IPS DF 6.9 (cell line): ENCODE measurements at regions not wholly inside any gene's neighbourhood (a gene's known extent, or its start where the extent isn't known, plus 50 kb on each side); places are given as distances from the start of the nearest gene placed in this dataset.

Source experiments
- DNase-seq: peaks from one replicate; pipeline ENCODE4 v3.0.0-alpha.2; 2013; ENCODE audit warnings: low read depth, low spot score
- H3K27ac ChIP-seq: one replicate; pipeline ENCODE4 v1.5.1; 2013; ENCODE audit warnings: low read length, control low read depth
- H3K27me3 ChIP-seq: 2 replicates; pipeline ENCODE4 v1.6.1; 2013; ENCODE audit warnings: mild to moderate bottlenecking, low read length; ENCODE audit not compliant: control insufficient read depth, insufficient read depth
- H3K36me3 ChIP-seq: 2 replicates; pipeline ENCODE4 v1.6.1; 2013; ENCODE audit warnings: low read length; ENCODE audit not compliant: control insufficient read depth, insufficient read depth
- H3K4me1 ChIP-seq: 2 replicates; pipeline ENCODE4 v1.6.1; 2013; ENCODE audit warnings: low read length; ENCODE audit not compliant: control insufficient read depth, insufficient read depth
- H3K4me3 ChIP-seq: 2 replicates; pipeline ENCODE4 v1.5.1; 2013; ENCODE audit warnings: mild to moderate bottlenecking, low read length
- H3K9me3 ChIP-seq: 2 replicates; pipeline ENCODE4 v1.6.1; 2013; ENCODE audit warnings: low read length, inconsistent platforms; ENCODE audit not compliant: control insufficient read depth, insufficient read depth
- WGBS: extraction: QIAGEN DNeasy Blood & Tissue Kit; methylation state at CpG from one replicate; pipeline ENCODE4 v1.1.7; 2013; ENCODE audit warnings: mixed read lengths, missing lambda C conversion rate; ENCODE audit not compliant: insufficient read length, insufficient coverage; 5-methylcytosine and 5-hydroxymethylcytosine counted together

GRCh38 chr13:31468114-31468902 lies 268.5 kb downstream of the B3GLCT start:
- Histone ChIP-seq H3K4me3 (no peak overlapping the region), H3K27me3 (no peaks in the 10 kb centered on the region), H3K36me3 (no peaks in the 10 kb centered on the region), H3K4me1 (no peaks in the 10 kb centered on the region), H3K9me3 (no peaks in the 10 kb centered on the region), H3K27ac (no peak overlapping the region)
- no peak for DNase-seq
- no CpG with 5 or more reads among the region's 12 CpGs for WGBS

GRCh38 chr13:31469377-31469776 lies 269.6 kb downstream of the B3GLCT start:
- H3K4me3 ChIP-seq: no peak overlapping the region
- no peaks in the 10 kb centered on the region for H3K9me3 ChIP-seq
- no peak for DNase-seq
- H3K27ac ChIP-seq: no peak overlapping the region
- H3K4me1 ChIP-seq: no peaks in the 10 kb centered on the region
- H3K27me3 ChIP-seq: no peaks in the 10 kb centered on the region
- no peaks in the 10 kb centered on the region for H3K36me3 ChIP-seq

GRCh38 chr13:31476266-31476665 lies 263.1 kb upstream of the RXFP2 start:
- H3K4me3 ChIP-seq: no peak overlapping the region
- no peak overlapping the region for H3K27ac ChIP-seq
- no peak for DNase-seq
- H3K4me1 ChIP-seq: no peaks in the 10 kb centered on the region
- H3K27me3 ChIP-seq: no peaks in the 10 kb centered on the region
- no peaks in the 10 kb centered on the region for H3K9me3 ChIP-seq
- WGBS: no CpG with 5 or more reads among the region's 6 CpGs
- H3K36me3 ChIP-seq: no peaks in the 10 kb centered on the region

- Histone ChIP-seq H3K27ac (no peak overlapping the region), H3K36me3 (no peaks in the 10 kb centered on the region), H3K9me3 (no peaks in the 10 kb centered on the region), H3K27me3 (no peaks in the 10 kb centered on the region), H3K4me3 (no peak overlapping the region), H3K4me1 (no peaks in the 10 kb centered on the region)
- DNase-seq: no peak
- no CpG with 5 or more reads among the region's 2 CpGs for WGBS
These were observed 262.6 kb upstream of the RXFP2 start for GRCh38 chr13:31476753-31477152.

- no peak for DNase-seq
- WGBS: no CpG with 5 or more reads among the region's 3 CpGs
- Histone ChIP-seq H3K27me3 (no peaks in the 10 kb centered on the region), H3K36me3 (no peaks in the 10 kb centered on the region), H3K27ac (no peak overlapping the region), H3K4me3 (no peak overlapping the region), H3K9me3 (no peaks in the 10 kb centered on the region), H3K4me1 (no peaks in the 10 kb centered on the region)
These were observed 261.4 kb upstream of the RXFP2 start for GRCh38 chr13:31477961-31478360.

GRCh38 chr13:31485183-31485582 lies 254.1 kb upstream of the RXFP2 start:
- WGBS: no CpG with 5 or more reads among the region's 2 CpGs
- H3K36me3 ChIP-seq: no peaks in the 10 kb centered on the region
- H3K4me3 ChIP-seq: no peak overlapping the region
- no peak overlapping the region for H3K27ac ChIP-seq
- H3K9me3 ChIP-seq: no peaks in the 10 kb centered on the region
- H3K27me3 ChIP-seq: no peaks in the 10 kb centered on the region
- no peaks in the 10 kb centered on the region for H3K4me1 ChIP-seq
- no peak for DNase-seq

GRCh38 chr13:31485651-31486051 lies 253.7 kb upstream of the RXFP2 start:
- Histone ChIP-seq H3K27ac (no peak overlapping the region), H3K9me3 (no peaks in the 10 kb centered on the region), H3K36me3 (no peaks in the 10 kb centered on the region), H3K27me3 (no peaks in the 10 kb centered on the region), H3K4me1 (no peaks in the 10 kb centered on the region), H3K4me3 (no peak overlapping the region)
- WGBS: no CpG with 5 or more reads among the region's 4 CpGs
- DNase-seq: no peak

- H3K4me1 ChIP-seq: no peaks in the 10 kb centered on the region
- no peaks in the 10 kb centered on the region for H3K27me3 ChIP-seq
- WGBS: no CpG with 5 or more reads among the region's 4 CpGs
- H3K36me3 ChIP-seq: no peaks in the 10 kb centered on the region
- no peak for DNase-seq
- H3K4me3 ChIP-seq: no peak overlapping the region
- no peak overlapping the region for H3K27ac ChIP-seq
- H3K9me3 ChIP-seq: no peaks in the 10 kb centered on the region
These were observed 244.0 kb upstream of the RXFP2 start for GRCh38 chr13:31495336-31495735.

GRCh38 chr13:31499274-31499673 lies 240.1 kb upstream of the RXFP2 start:
- H3K27me3 ChIP-seq: no peaks in the 10 kb centered on the region
- no peaks in the 10 kb centered on the region for H3K9me3 ChIP-seq
- H3K36me3 ChIP-seq: no peaks in the 10 kb centered on the region
- no peaks in the 10 kb centered on the region for H3K4me1 ChIP-seq
- DNase-seq: no peak
- no peak overlapping the region for H3K4me3 ChIP-seq
- no peak overlapping the region for H3K27ac ChIP-seq

- DNase-seq: no peak
- no CpG with 5 or more reads among the region's 3 CpGs for WGBS
- Histone ChIP-seq H3K27ac (no peak overlapping the region), H3K4me3 (no peak overlapping the region), H3K36me3 (no peaks in the 10 kb centered on the region), H3K27me3 (no peaks in the 10 kb centered on the region), H3K4me1 (no peaks in the 10 kb centered on the region), H3K9me3 (no peaks in the 10 kb centered on the region)
These were observed 235.7 kb upstream of the RXFP2 start for GRCh38 chr13:31503626-31504025.

GRCh38 chr13:31504918-31505317 lies 234.4 kb upstream of the RXFP2 start:
- H3K9me3 ChIP-seq: no peaks in the 10 kb centered on the region
- no peaks in the 10 kb centered on the region for H3K4me1 ChIP-seq
- no peak overlapping the region for H3K27ac ChIP-seq
- no peak overlapping the region for H3K4me3 ChIP-seq
- H3K36me3 ChIP-seq: no peaks in the 10 kb centered on the region
- no CpG with 5 or more reads among the region's 3 CpGs for WGBS
- no peaks in the 10 kb centered on the region for H3K27me3 ChIP-seq
- no peak for DNase-seq
